HG03280 (cell line): ENCODE measurements at regions not wholly inside any gene's neighbourhood (a gene's known extent, or its start where the extent isn't known, plus 50 kb on each side); places are given as distances from the start of the nearest gene placed in this dataset.

Source experiments
- ATAC-seq: cut with Tn5 transposase; IDR thresholded peaks from one replicate; pipeline ENCODE4 v1.9.1; 2021; ENCODE audit warnings: mild to moderate bottlenecking, moderate library complexity; ENCODE audit not compliant: unreplicated experiment

- no peak for ATAC-seq
Observed at GRCh38 chr7:41878309-41879295, 175.7 kb upstream of the INHBA start.

GRCh38 chr7:41877118-41877517 is 174.2 kb upstream of the INHBA start:
- ATAC-seq = no peak

- no peak for ATAC-seq
Observed at GRCh38 chr7:41875513-41875912, 172.6 kb upstream of the INHBA start.

GRCh38 chr7:41874201-41874785 is 171.4 kb upstream of the INHBA start:
- ATAC-seq = no peak

- no peak for ATAC-seq
Observed at GRCh38 chr7:41873741-41874140, 170.9 kb upstream of the INHBA start.

- ATAC-seq = no peak
Observed at GRCh38 chr7:41872966-41873365, 170.1 kb upstream of the INHBA start.

GRCh38 chr7:41870461-41871138 is 167.7 kb upstream of the INHBA start:
- ATAC-seq = peak; percentile 50

GRCh38 chr7:41869997-41870396 is 167.1 kb upstream of the INHBA start:
- ATAC-seq = peak; percentile 20

GRCh38 chr7:41869596-41869995 is 166.7 kb upstream of the INHBA start:
- no peak for ATAC-seq

- no peak for ATAC-seq
Observed at GRCh38 chr7:41869091-41869490, 166.2 kb upstream of the INHBA start.

- ATAC-seq = no peak
Observed at GRCh38 chr7:41867639-41868280, 164.9 kb upstream of the INHBA start.

- ATAC-seq = no peak
Observed at GRCh38 chr7:41862261-41862660, 159.4 kb upstream of the INHBA start.

GRCh38 chr7:41861642-41862041 is 158.8 kb upstream of the INHBA start:
- ATAC-seq = no peak

- no peak for ATAC-seq
Observed at GRCh38 chr7:41858201-41858600, 155.3 kb upstream of the INHBA start.

GRCh38 chr7:41855798-41856197 is 152.9 kb upstream of the INHBA start:
- no peak for ATAC-seq

GRCh38 chr7:41847606-41848005 is 144.7 kb upstream of the INHBA start:
- no peak for ATAC-seq

- ATAC-seq = no peak
Observed at GRCh38 chr7:41847151-41847550, 144.3 kb upstream of the INHBA start.

GRCh38 chr7:41842956-41843355 is 140.1 kb upstream of the INHBA start:
- no peak for ATAC-seq

GRCh38 chr7:41837916-41838315 is 135.0 kb upstream of the INHBA start:
- ATAC-seq = no peak

GRCh38 chr7:41835976-41836530 is 133.2 kb upstream of the INHBA start:
- no peak for ATAC-seq
